HTR-8/SVneo (cell line): ENCODE measurements at regions not wholly inside any gene's neighbourhood (a gene's known extent, or its start where the extent isn't known, plus 50 kb on each side); places are given as distances from the start of the nearest gene placed in this dataset.

ENCODE experiments used
- DNase-seq: peaks from one replicate; pipeline ENCODE4 v3.0.0; 2011; ENCODE audit warnings: low spot score, mixed read lengths; ENCODE audit not compliant: insufficient read length
- FAIRE-seq: peaks from 2 replicates; lab custom pipeline; 2011; peaks lifted over from hg19 to GRCh38; lab: Jason Lieb, UNC

- no peak for DNase-seq
Measured at GRCh38 chr5:96250782-96251181, 182.3 kb downstream of the PCSK1 start.

GRCh38 chr5:96248131-96248530, 184.9 kb downstream of the PCSK1 start:
- DNase-seq (no peak), FAIRE-seq (no peak)

More at GRCh38 chr5:96250782-96251181, 182.3 kb downstream of the PCSK1 start:
- no peak for FAIRE-seq

GRCh38 chr5:96247708-96248107, 185.3 kb downstream of the PCSK1 start:
- FAIRE-seq (no peak), DNase-seq (no peak)

- DNase-seq (no peak), FAIRE-seq (peak; percentile 51)
Measured at GRCh38 chr5:96247097-96247701, 185.8 kb downstream of the PCSK1 start.

- FAIRE-seq (no peak), DNase-seq (no peak)
Measured at GRCh38 chr5:96245140-96246091, 187.6 kb downstream of the PCSK1 start.

- DNase-seq, result no peak
- no peak for FAIRE-seq
Measured at GRCh38 chr5:96244696-96245095, 188.4 kb downstream of the PCSK1 start.

- DNase-seq (no peak), FAIRE-seq (peak; percentile 36)
Measured at GRCh38 chr5:96243862-96244261, 189.2 kb downstream of the PCSK1 start.

GRCh38 chr5:96243203-96243602, 189.8 kb downstream of the PCSK1 start:
- no peak for DNase-seq
- FAIRE-seq, result no peak

GRCh38 chr5:96242571-96242970, 190.5 kb downstream of the PCSK1 start:
- DNase-seq (no peak), FAIRE-seq (no peak)

GRCh38 chr5:96236831-96237230, 196.2 kb downstream of the PCSK1 start:
- no peak for DNase-seq
- no peak for FAIRE-seq

- no peak for FAIRE-seq
- no peak for DNase-seq
Measured at GRCh38 chr5:96236051-96236450, 197.0 kb downstream of the PCSK1 start.

- DNase-seq, result no peak
- FAIRE-seq, result no peak
Measured at GRCh38 chr5:96235008-96235910, 197.8 kb downstream of the PCSK1 start.

- FAIRE-seq (no peak), DNase-seq (no peak)
Measured at GRCh38 chr5:96232602-96233001, 200.4 kb downstream of the PCSK1 start.

- DNase-seq (no peak), FAIRE-seq (no peak)
Measured at GRCh38 chr5:96229188-96229587, 203.9 kb downstream of the PCSK1 start.

- DNase-seq (no peak), FAIRE-seq (no peak)
Measured at GRCh38 chr5:96228408-96228807, 204.6 kb downstream of the PCSK1 start.

- FAIRE-seq (no peak), DNase-seq (no peak)
Measured at GRCh38 chr5:96227957-96228356, 205.1 kb downstream of the PCSK1 start.

GRCh38 chr5:96226941-96227552, 206.0 kb downstream of the PCSK1 start:
- peak; percentile 54 for DNase-seq
- FAIRE-seq, result peak; percentile 83

- DNase-seq, result no peak
- FAIRE-seq, result no peak
Measured at GRCh38 chr5:96222129-96222528, 210.9 kb downstream of the PCSK1 start.

GRCh38 chr5:96220610-96221390, 212.2 kb downstream of the PCSK1 start:
- DNase-seq, result no peak
- peak; percentile 65 for FAIRE-seq
